ENCODE measurements at regions not wholly inside any gene's neighbourhood (a gene's known extent, or its start where the extent isn't known, plus 50 kb on each side); places are given as distances from the start of the nearest gene placed in this dataset.

DNA sequence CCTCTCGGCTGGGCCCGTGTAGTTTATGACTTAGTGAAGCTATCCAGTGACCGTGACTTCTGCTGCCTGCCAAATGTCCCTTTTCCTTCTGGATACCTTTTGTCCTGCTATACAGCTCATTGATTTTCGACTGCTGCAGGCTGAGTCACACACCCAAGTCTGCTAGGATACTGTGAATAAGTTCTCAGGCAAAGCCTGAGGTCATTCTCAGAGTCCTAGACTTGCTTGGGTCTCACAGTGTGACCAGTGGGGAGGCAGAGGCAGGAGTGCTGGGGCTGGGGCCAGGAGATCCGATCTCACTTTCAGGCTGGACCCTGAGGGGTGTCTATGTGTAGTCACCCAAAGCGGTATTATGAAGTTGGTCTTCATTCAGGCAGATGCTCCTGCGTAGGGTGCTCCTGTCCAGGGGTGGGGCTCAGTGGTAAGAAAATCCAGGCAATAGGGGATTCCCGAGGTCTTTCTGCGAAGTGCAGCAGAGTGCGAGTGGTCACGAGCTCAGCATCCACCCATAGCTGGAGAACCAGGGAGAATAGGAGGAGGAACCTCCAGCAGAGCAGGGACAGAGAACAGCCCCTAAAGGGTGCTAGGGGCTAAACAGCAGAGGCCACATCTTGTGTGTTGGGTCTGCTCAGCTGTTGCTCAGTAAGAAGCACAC lies 268.6 kb upstream of the NCKAP5 start:
- no peak for DNase-seq (ENCODE audit: low read depth in 3 of 3, low spot score in 2 of 3)

DNA sequence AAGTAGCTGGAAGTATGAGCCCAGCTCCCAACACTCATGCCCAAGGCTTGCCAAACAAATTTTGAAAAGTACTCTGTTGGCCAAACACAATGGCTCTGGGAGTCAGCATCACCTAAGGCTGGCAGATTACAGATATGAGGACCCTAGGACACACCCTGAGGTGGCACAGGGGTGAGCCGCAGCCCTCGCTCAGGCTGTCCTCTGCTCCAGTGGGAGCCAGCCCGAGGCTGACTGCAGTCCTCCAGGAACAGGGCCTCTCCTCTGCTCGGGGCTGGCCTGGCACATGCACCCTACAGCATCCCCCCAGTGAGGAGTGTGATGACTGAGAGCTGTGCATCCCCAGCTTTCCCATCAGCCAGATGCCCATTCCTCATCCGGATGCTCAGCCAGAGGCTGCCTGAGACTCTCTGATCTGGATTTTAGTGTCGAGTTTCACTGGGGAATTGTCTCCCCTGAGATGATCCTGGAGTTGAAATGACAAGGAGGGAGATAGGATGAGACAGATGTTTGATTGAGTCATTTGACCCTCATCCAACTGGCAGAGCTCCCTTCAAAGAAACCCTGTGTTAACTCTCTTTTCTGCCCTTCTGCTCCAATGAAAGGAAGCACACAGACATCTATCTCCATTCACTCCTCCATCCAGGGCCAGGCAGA lies 269.3 kb upstream of the NCKAP5 start:
- no peak for DNase-seq (ENCODE audit: low read depth in 3 of 3, low spot score in 2 of 3)

DNA sequence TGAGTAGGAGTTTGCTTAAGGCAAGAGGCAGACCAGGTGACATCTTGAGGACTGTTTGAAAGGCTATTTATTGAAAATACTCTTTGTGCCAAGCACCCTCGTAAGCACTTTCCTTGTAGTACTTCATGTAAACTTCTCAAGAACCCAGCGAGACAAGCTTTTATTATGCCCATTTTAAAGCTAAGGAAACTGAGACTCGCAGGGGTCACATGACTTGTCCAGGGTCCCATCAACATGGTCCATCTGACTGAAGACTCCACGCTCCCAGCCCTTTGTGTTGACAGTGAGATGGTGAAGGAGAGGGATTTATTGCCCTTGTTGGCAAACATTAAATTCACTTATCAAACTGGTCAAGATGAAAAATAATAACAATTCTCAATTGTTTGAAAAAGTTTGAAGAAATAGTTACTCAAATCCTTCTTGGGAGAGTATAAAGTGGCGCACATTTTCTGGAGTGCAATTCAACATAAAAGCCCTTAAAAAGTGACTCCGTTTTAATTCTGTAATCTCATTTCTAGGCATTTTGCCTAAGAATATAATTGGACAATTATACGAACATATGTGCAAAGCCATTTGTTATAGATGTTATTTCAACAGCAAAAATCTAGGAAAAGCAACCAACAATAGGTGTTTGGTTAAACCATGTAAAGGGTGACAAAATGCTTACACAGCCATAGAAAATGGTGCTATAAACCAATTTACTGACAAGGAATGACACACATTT lies 270.5 kb upstream of the NCKAP5 start:
- DNase-seq (ENCODE audit: low read depth in 3 of 3, low spot score in 2 of 3) = no peak

DNA sequence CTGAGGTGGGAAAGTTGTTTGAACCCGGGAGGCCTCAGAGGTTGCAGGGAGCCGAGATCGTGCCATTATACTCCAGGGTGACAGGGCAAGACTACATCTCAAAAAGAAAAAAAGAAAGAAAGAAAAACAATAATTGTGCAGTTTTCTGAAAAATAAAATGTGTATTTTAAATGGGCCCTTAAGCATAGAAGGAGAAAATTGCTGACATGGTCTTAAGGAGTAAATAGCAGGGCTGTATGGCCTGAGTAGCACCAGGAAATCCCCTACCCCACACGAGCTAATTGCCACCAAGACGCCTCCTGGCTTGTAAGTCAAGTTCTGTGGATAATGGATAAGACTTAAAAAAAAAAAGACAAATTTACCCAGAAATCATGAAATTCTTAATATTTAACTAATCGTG lies 271.4 kb upstream of the NCKAP5 start:
- no peak for DNase-seq (ENCODE audit: low read depth in 3 of 3, low spot score in 2 of 3)

GRCh38 chr2:133840761-133841160 lies 272.5 kb upstream of the NCKAP5 start:
- no peak for DNase-seq (ENCODE audit: low read depth in 3 of 3, low spot score in 2 of 3)

GRCh38 chr2:133841900-133842299 lies 273.6 kb upstream of the NCKAP5 start:
- no peak for DNase-seq (ENCODE audit: low read depth in 3 of 3, low spot score in 2 of 3)

DNA sequence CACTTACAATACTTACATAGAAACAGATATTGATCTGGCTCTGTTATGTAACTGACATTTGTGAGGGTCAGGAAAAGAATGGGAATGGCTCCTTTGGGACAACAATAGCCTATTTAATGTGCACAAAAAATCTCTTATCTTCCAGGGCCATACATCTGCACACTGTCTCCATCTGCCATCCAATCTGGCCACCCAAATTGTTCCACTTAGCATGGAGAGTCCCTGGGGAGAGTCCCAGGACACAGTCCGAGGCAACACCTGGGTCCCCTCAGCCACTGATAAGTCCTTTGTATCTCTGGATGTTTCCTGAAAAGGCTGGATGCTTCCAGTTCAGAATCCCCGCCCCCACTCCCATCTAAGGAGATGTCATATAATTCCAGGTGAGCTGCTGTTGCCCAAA lies 274.2 kb upstream of the NCKAP5 start:
- DNase-seq (ENCODE audit: low read depth in 3 of 3, low spot score in 2 of 3) = no peak

DNA sequence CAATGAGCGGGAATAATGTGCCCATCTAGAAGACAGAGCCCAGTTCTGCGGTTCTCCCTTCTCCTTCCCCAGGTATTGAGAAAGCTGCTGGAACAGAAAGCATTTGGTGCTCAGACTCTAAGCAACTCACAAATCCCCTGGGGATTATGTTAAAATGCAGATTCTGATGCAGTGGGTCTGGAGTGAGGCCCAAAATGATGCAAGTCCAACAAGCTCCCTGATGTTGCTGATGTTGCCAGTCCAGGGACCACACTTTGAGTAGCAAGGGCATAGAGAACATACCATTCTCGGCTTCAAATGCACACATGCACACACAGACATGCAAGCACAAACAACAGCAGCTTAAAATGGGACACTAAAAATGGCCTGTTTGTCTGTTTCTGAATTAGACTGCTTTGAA lies 274.8 kb upstream of the NCKAP5 start:
- DNase-seq (ENCODE audit: low read depth in 3 of 3, low spot score in 2 of 3) = no peak

DNA sequence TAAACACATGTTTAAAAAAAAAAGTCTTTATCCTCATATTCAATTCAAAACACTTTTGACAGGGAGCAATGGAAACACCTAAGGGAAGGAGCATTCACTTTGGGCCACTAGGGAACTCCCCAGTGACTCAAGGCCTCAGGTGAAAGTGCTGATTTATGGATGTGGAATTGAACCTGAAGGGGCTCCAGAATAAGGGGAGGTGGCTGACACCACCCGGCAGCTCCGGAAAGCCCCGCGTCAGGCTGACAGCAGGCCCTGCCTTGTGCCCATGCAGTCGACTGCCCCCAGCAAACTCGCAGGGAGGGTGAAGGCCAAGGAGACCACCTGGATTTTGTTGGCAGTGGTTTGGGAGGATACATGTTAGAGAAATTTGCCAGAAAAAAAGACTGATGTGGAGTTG lies 275.3 kb upstream of the NCKAP5 start:
- no peak for DNase-seq (ENCODE audit: low read depth in 3 of 3, low spot score in 2 of 3)

GRCh38 chr2:133844214-133844892 lies 276.1 kb upstream of the NCKAP5 start:
- DNase-seq (ENCODE audit: low read depth in 3 of 3, low spot score in 2 of 3) = peak in 2 of 3 donors; percentile 39 to 60

DNA sequence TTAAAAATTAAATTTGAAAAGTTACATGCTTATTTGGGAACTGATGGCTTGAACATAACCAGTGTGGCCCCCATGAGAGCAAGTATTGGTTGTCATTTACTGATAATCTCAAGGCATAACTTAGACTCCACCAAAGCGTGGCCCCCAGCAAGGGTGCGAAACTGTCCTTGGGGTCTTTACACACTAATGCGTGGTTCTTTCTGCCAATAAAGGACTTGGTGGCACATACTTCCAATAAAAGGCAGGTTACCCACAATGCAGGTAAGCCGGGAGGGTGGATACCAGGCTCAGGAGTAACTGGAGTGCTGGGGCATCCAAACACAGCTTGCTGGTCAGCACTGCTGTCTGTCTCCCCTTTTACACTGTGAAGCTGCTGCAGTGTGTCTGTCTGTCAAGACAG lies 278.2 kb upstream of the NCKAP5 start:
- no peak for DNase-seq (ENCODE audit: low read depth in 3 of 3, low spot score in 2 of 3)

DNA sequence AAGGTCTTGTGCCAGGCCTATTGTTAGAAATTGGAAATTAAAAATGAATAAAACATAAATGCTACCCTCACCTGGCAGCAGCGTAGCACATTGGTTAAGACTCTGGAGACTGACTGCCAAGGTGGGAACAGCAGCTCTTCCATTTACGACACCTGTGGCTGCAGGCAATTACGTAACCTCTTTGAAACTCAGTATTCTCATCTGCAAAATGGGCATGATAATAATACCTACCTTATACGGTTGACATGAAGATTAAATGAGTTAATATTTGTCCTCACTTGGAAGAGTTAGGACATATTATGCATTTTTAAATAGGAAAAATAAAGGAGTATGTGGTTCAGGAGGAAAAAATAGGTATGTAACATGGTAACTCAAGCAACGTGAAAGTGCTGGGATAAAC lies 279.3 kb upstream of the NCKAP5 start:
- DNase-seq (ENCODE audit: low read depth in 3 of 3, low spot score in 2 of 3) = no peak

GRCh38 chr2:133848111-133848649 lies 279.9 kb upstream of the NCKAP5 start:
- no peak for DNase-seq (ENCODE audit: low read depth in 3 of 3, low spot score in 2 of 3)

GRCh38 chr2:133849341-133849740 lies 281.1 kb upstream of the NCKAP5 start:
- no peak for DNase-seq (ENCODE audit: low read depth in 3 of 3, low spot score in 2 of 3)

- no peak for DNase-seq (ENCODE audit: low read depth in 3 of 3, low spot score in 2 of 3)
These were observed 286.4 kb upstream of the NCKAP5 start for GRCh38 chr2:133854603-133855200.

DNA sequence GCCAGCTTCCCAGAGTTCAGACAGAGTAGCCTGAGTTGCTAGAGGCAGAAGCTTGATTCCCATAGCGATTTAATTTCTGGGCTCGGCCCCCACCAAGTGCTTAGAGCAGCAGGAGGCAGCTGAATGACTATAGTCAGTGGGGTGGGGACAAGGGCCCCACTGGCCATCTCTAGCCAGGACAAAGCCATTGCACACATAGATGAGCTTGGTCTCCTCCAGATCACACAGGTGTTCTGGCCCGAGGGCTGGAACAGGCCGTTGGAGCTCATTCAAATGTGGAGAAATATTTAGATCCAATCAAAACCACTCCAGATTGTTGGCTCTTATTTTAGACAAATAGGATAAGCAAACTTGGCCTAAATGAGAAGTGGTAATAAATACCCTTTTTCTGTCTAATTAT lies 287.3 kb upstream of the NCKAP5 start:
- no peak for DNase-seq (ENCODE audit: low read depth in 3 of 3, low spot score in 2 of 3)

DNA sequence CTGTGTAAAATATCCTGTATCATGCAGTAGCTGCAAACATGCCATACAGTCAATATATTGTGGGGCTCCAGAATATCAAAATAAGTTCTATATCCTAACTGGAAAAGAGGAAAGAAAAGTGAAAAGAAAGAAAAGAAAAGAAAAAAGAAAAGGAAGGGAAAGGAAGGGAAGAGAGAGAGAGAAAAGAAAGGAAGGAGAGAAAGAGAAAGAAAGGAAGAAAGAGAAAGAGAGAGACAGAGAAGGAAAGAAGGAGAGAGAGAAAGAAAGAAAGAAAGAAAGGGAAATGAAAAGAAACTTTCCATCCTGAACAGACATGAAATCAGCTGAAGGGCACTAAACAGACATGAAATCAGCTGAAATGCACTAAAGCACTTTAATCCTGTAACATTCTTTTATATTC lies 288.4 kb upstream of the NCKAP5 start:
- DNase-seq (ENCODE audit: low read depth in 3 of 3, low spot score in 2 of 3) = no peak

DNA sequence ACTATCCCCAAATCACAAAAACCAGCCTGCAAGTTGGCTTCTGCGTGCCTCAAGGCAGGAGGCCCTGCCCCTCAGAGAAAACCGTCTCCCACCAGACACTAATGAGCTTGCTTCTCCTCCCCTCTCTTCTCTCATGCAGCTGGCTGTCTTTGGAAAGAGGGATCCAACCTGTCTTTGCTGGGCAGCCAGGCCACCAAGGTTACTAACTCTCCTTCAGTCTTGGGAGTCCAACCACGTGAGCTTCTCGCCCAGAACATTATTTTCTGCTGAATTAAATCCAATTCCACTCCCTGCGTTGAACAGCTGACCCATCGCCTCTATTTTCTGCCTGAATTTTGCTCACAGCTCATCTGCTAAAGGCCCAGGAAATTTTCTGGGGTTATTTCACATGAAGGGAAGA lies 291.3 kb upstream of the NCKAP5 start:
- no peak for DNase-seq (ENCODE audit: low read depth in 3 of 3, low spot score in 2 of 3)

GRCh38 chr2:133862400-133862977 lies 294.2 kb upstream of the NCKAP5 start:
- DNase-seq (ENCODE audit: low read depth in 3 of 3, low spot score in 2 of 3) = no peak

- DNase-seq (ENCODE audit: low read depth in 3 of 3, low spot score in 2 of 3) = no peak
These were observed 295.0 kb upstream of the NCKAP5 start for GRCh38 chr2:133863106-133863800.

All from right renal cortex interstitium (tissue), 3 donors.